ENCODE measurements at regions not wholly inside any gene's neighbourhood (a gene's known extent, or its start where the extent isn't known, plus 50 kb on each side); places are given as distances from the start of the nearest gene placed in this dataset.

GRCh38 chr12:38152816-38153736, 163.5 kb upstream of the ALG10B start:
- no peaks in the 10 kb centered on the region for H3K9me3 ChIP-seq (replicated peaks in 1 of 3)
- H3K27me3 ChIP-seq, result no peaks in the 10 kb centered on the region
- TF ChIP-seq POLR2A (IDR thresholded peaks at IDR 0.05), result no peak
- TF ChIP-seq CTCF (IDR thresholded peaks at IDR 0.05), result no peak
- H3K27ac ChIP-seq, result no peak overlapping the region
- intact Hi-C loops (cut with DNase I), result no loop called here
- H3K4me3 ChIP-seq, result no peak overlapping the region
- DNase-seq, result no peak
- no peaks in the 10 kb centered on the region for H3K36me3 ChIP-seq (replicated peaks in 1 of 2)
- 74 to 81% (median 75%) methylated on average over 50 to 53 of the region's 53 CpGs for WGBS, 4 donors
- no peaks in the 10 kb centered on the region for H3K4me1 ChIP-seq (replicated peaks in 1 of 2)

GRCh38 chr12:38153737-38154061, 162.9 kb upstream of the ALG10B start:
- no peaks in the 10 kb centered on the region for H3K4me1 ChIP-seq (replicated peaks in 1 of 2)
- no peak overlapping the region for H3K27ac ChIP-seq
- TF ChIP-seq CTCF (IDR thresholded peaks at IDR 0.05), result no peak
- no peak for TF ChIP-seq POLR2A (IDR thresholded peaks at IDR 0.05)
- no peak overlapping the region for H3K4me3 ChIP-seq
- DNase-seq, result no peak
- H3K27me3 ChIP-seq, result no peaks in the 10 kb centered on the region
- intact Hi-C loops (cut with DNase I), result no loop called here
- no peaks in the 10 kb centered on the region for H3K36me3 ChIP-seq (replicated peaks in 1 of 2)
- no peaks in the 10 kb centered on the region for H3K9me3 ChIP-seq (replicated peaks in 1 of 3)
- WGBS, 4 donors, result 72 to 83% (median 77%) methylated on average over 19 of the region's 19 CpGs

- Histone ChIP-seq H3K9me3 (replicated peaks in 1 of 3) (no peaks in the 10 kb centered on the region), H3K27me3 (no peaks in the 10 kb centered on the region), H3K27ac (no peak overlapping the region), H3K4me3 (no peak overlapping the region), H3K36me3 (replicated peaks in 1 of 2) (no peaks in the 10 kb centered on the region), H3K4me1 (replicated peaks in 1 of 2) (no peaks in the 10 kb centered on the region)
- DNase-seq, result no peak
- no peak for TF ChIP-seq POLR2A (IDR thresholded peaks at IDR 0.05)
- TF ChIP-seq CTCF (IDR thresholded peaks at IDR 0.05), result no peak
- intact Hi-C loops (cut with DNase I), result no loop called here
- 74 to 82% (median 79%) methylated on average over 31 to 39 of the region's 39 CpGs for WGBS, 4 donors
Measured at GRCh38 chr12:38154096-38155019, 162.2 kb upstream of the ALG10B start.

GRCh38 chr12:38155020-38155395, 161.6 kb upstream of the ALG10B start:
- Histone ChIP-seq H3K27me3 (no peaks in the 10 kb centered on the region), H3K27ac (no peak overlapping the region), H3K4me1 (replicated peaks in 1 of 2) (no peaks in the 10 kb centered on the region), H3K9me3 (replicated peaks in 1 of 3) (no peaks in the 10 kb centered on the region), H3K36me3 (replicated peaks in 1 of 2) (no peaks in the 10 kb centered on the region), H3K4me3 (no peak overlapping the region)
- no peak for TF ChIP-seq POLR2A (IDR thresholded peaks at IDR 0.05)
- intact Hi-C loops (cut with DNase I), result no loop called here
- 80 to 87% (median 82%) methylated on average over 16 of the region's 16 CpGs for WGBS, 4 donors
- no peak for DNase-seq

All from adrenal gland (tissue), 9 donors.